ENCODE measurements at regions not wholly inside any gene's neighbourhood (a gene's known extent, or its start where the extent isn't known, plus 50 kb on each side); places are given as distances from the start of the nearest gene placed in this dataset.
"Not testable (repeated sequence)": the region's sequence is repeated elsewhere in the genome, so short reads cannot be mapped to it uniquely, and the experiment has no call there.

- DNase-seq = no peak
Observed at GRCh38 chr7:156590212-156590611, 50.4 kb upstream of the RNF32 start.

DNA sequence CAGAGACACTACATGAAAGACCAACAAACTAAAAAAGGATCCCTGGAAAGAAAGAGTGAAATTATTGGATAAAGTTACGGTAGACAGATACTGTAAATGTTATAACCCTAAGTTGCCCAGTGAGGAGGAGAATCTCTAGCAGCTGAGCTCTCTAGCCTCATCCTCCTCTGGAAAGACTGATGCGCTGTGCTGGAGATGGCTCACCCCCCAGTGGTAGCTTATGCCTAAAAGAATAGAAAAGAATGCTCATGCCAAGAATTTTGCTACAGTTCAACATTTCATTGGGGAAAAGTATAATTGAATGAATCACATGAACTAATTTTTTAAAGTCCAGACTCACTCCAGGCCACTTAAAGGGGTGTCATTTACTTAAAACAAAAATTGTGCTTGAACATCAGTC, 50.8 kb upstream of the RNF32 start:
- no peak for DNase-seq

DNA sequence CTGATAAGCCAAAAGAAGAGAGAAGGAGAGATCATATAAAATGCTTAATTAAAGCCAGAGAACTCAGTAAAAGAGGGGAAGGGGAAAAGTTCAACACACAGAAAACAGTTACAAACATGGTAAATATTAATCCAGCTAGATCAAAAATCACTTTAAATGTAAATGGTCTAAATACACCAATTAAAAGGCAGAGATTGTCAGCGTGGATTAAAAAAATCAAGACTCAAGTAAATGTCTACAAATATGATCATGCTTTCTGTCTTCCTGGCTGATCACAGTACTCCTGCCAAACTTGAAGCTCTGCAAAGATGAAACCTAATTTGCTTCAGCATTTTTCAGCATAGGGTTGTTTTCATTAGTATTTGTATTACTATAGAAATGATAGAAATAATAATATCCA, 54.6 kb upstream of the RNF32 start:
- no peak for DNase-seq

GRCh38 chr7:156585025-156585648, 55.4 kb upstream of the RNF32 start:
- DNase-seq = no peak

- DNase-seq = no peak
Observed at GRCh38 chr7:156582591-156583123, 57.9 kb upstream of the RNF32 start.

- no peak for DNase-seq
Observed at GRCh38 chr7:156580036-156580435, 60.5 kb upstream of the RNF32 start.

DNA sequence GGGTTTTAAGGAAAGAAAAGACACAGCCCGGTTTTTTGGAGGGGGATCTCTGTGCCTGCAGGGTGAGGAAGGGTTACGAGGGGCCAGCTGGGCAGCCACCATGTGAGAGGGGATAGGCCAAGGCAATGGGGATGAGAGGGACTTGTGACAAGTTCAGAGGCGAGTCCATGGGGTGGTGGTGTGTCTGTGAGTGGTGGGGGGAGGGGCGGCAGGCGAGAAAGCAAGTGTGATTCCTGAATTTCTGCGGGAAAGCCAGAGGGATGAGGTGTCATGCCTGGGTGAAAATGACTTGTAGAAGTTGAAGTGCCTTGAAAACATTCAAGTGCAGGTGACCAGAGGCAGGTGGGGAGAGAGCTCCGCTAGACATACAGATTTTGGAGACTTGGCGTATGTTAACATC, 61.0 kb upstream of the RNF32 start:
- no peak for DNase-seq

DNA sequence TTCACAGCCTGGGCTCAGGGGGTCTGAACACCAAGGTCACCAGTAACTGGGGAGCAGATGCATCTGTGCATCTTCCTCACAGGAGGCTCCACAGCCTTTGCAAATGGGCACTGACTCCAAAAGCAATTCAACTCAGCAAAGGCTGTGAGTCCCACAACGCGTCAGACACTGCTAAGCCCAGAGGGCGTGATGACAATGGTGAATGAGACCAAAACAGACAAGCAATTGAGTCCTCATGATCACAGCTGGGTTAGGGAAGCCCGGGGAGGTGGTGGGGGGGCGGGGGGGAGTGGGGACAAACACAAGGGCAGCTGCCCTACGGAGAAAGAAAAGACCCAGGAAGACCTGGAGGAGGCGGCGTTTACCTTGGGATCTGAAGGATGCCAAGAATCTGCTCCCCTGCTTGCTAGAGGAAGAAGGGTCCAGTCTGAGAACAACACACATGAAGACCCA, 61.6 kb upstream of the RNF32 start:
- DNase-seq = no peak

GRCh38 chr7:156578578-156578940, 62.0 kb upstream of the RNF32 start:
- DNase-seq = no peak

- no peak for DNase-seq
Observed at GRCh38 chr7:156577645-156578577, 62.7 kb upstream of the RNF32 start.

- DNase-seq = no peak
Observed at GRCh38 chr7:156576216-156577058, 64.1 kb upstream of the RNF32 start.

- no peak for DNase-seq
Observed at GRCh38 chr7:156568258-156568657, 72.3 kb upstream of the RNF32 start.

- no peak for DNase-seq
Observed at GRCh38 chr7:156566812-156567549, 73.6 kb upstream of the RNF32 start.

DNA sequence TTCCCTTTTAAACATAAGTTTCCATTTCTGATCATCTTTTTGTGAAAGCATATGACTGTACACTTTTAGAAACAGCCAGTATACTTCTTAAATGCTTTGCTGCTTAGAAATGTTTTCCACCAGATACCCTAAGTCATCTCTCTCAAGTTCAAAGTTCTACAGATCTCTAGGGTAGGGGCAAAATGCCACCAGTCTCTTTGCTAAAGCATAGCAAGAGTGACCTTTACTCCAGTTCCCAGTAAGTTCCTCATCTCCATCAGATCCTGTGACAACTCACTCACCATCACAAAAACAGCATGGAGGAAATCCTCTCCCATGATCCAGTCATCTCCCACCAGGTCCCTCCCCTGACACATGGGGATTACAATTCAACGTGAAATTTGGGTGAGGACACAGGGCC, 75.6 kb upstream of the RNF32 start:
- not testable (repeated sequence) for DNase-seq

DNA sequence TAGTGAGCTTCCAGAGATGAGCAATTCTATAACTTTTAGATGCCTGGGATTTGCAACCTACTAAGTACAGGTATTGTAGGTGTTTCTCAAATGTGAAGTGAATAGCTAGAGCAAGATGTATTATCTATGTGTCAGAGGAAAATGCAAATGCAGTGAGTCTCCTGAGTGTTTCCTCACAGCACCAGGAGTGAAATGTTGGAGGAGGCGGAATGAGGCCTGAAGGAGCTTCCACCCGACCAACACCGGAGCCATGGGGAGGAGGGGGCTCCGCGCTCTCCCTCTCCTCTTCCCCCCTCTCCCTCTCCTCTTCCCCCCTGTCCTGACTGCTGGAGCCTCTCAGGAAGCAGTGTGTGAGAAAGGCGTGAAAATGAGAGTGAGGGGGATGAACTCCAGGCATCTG, 79.9 kb upstream of the RNF32 start:
- DNase-seq = no peak

DNA sequence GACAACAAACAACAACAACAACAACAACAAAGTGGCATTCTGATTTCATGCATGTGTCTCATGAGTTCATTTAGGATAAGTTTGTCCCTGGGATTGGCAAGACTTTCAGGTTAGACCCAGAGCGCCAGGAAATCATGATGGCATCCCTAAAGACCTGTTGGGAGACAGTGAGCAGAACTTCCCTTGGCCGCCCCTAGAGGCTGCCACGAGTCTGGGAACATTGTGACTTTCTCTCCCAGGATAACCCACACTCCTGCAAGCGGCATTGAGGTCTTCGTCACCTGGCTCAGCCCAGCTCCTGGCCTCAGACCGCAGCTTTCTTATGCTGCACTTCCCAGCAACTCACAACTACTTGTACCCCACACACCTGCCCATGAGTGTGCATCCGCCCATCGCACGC, 80.5 kb upstream of the RNF32 start:
- no peak for DNase-seq

GRCh38 chr7:156559001-156559400, 81.6 kb upstream of the RNF32 start:
- no peak for DNase-seq

DNA sequence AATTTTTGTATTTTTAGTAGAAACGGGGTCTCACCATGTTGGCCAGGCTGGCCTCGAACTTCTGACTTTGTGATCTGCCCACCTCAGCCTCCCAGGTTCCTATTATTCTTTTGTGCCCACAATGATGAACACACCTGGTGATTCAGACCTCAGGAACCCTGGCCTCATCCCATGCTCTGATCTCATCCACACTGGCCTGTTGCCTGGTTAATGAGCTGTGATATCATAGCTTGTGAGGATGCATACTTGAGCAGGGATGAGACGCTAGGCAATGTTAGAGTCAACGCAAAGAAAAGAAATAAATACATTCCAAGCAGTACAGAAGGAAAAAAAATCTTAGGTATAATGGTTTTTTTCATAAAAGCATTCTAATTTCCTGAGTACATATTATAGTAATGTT, 82.4 kb upstream of the RNF32 start:
- no peak for DNase-seq

DNA sequence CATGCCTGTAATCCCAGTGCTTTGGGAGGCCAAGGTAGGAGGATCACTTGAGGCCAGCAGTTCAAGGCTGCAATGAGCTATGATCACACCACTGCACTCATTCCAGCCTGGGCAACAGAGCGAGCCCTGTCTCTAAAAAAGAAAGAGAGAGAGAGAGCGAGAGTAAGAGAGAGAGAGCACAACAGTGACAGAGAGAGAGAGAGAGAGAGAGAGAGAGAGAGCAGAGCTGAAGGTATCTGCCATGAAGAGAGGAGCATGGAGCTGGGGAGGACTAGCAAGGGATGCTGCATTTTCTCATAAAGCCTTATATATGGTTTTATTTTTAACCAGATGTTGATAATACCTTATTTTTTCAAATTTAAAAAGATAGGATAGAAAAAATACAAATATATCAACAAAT, 84.5 kb upstream of the RNF32 start:
- no peak for DNase-seq

GRCh38 chr7:156554488-156554887, 86.1 kb upstream of the RNF32 start:
- no peak for DNase-seq

DNA sequence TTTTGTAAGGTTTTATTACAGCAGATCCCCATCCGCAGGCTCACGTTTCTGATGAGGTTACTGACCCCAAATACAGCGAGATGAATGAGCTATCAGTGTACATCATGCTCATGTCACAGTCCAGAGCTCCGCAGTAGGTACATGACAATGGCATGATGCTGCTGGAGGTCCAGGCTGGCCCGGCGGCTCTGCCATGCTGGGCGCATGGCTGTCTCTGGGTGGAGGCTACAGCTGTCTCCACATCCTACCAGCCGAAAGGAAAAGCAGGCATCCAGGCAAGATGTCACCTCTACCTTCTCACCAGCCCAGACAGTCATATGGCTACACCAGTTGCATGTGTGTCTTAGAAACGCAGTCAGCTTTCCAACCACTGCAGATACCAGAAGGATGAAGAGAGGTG, 90.9 kb upstream of the RNF32 start:
- no peak for DNase-seq

DNA sequence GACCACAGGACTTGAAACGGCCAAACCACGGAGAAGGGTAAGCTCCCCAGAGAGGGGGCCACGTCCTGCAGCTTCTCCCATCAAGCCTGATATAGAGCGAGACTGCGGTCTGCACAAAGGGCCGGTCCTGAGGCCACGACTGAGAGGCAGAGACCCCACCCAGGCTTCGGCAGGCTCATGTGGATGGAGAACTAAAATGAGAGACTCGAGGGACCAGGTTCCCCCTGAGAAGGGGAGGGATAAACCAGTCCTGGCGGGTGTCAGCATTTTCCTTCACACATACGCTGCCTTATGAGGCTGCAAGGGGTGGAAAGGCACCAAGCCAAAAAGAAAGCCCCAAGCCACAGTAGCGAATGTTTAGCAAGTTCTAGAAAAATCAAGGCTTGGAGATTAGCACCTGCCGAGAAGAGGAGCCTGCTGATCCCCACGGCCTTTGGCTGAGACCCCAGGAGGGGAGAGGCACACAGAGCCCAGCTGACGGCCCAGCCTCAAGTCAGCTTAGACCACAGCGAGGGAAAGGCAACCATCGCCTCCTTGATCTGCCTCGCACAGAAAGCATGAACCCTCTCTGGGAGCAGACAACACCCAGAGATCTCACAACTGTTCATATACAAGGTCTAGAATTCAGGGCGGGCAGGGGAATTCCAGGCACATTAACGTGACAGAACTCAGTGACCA, 92.6 kb upstream of the RNF32 start:
- no peak for DNase-seq

All from GDM1 (cell line).